HG02678 (cell line): ENCODE measurements at regions not wholly inside any gene's neighbourhood (a gene's known extent, or its start where the extent isn't known, plus 50 kb on each side); places are given as distances from the start of the nearest gene placed in this dataset.

Experiments used
- ATAC-seq: cut with Tn5 transposase; IDR thresholded peaks from one replicate; pipeline ENCODE4 v1.9.1; 2021; ENCODE audit warnings: mild to moderate bottlenecking, moderate library complexity; ENCODE audit not compliant: unreplicated experiment

- ATAC-seq: no peak
Observed at GRCh38 chr10:107280293-107280692, 115.8 kb upstream of the SORCS1 start.

- ATAC-seq: no peak
Observed at GRCh38 chr10:107277591-107277990, 113.1 kb upstream of the SORCS1 start.

- ATAC-seq: no peak
Observed at GRCh38 chr10:107275806-107276205, 111.3 kb upstream of the SORCS1 start.

- ATAC-seq: no peak
Observed at GRCh38 chr10:107269626-107270025, 105.1 kb upstream of the SORCS1 start.

GRCh38 chr10:107264742-107265141 lies 100.2 kb upstream of the SORCS1 start:
- ATAC-seq: no peak

- no peak for ATAC-seq
Observed at GRCh38 chr10:107244122-107244521, 79.6 kb upstream of the SORCS1 start.

- ATAC-seq: no peak
Observed at GRCh38 chr10:107238275-107238674, 73.8 kb upstream of the SORCS1 start.

GRCh38 chr10:107232013-107232412 lies 67.5 kb upstream of the SORCS1 start:
- ATAC-seq: no peak

- no peak for ATAC-seq
Observed at GRCh38 chr10:107230887-107231286, 66.4 kb upstream of the SORCS1 start.

GRCh38 chr10:107215681-107216080 lies 51.2 kb upstream of the SORCS1 start:
- ATAC-seq: no peak
